NCI-H187 treated with DMSO at 0.1 percent for 48 hours (cell line): ENCODE measurements at regions not wholly inside any gene's neighbourhood (a gene's known extent, or its start where the extent isn't known, plus 50 kb on each side); places are given as distances from the start of the nearest gene placed in this dataset.

Experiments
- DNase-seq: peaks from one replicate; lab custom pipeline; 2025; lab: John Stamatoyannopoulos, UW

DNA sequence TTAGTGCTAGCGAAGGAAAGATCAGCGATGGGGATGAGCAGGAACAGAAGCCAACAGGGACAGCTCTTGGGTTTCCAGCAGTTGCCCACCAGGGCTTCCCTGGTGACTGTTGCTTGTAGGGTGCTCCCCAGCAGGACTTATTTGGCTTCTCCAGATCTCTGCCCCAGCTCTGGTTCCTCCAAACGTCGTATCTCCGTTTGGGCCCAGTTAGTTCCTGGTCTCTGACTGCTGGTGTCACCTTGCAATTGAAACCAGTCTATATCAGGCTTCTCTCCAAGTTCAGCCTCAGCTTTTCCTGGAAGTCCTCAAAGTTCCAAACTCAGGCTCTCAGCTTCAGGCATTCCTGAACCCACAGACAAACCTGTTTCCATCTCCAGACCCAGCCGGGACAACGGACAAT lies 70.8 kb upstream of the NXT1 start:
- DNase-seq = no peak

DNA sequence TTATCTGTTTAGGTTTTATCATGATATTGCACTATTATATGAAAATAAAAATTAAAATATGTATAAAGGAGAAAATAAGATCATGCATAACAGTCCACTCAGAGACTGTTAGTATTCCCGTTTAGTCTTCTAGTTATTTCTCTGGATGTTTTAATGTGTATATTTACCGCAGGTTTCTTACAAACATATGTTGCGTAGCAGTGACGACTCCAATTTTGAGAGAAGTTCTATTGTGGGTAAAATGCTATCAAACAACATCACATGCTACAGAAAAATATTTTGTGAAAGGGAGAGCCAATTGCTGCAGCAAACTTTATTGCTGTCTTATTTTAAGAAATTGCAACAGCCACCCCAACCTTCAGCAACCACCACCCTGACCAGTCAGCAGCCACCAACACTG lies 72.4 kb upstream of the NXT1 start:
- DNase-seq = no peak

DNA sequence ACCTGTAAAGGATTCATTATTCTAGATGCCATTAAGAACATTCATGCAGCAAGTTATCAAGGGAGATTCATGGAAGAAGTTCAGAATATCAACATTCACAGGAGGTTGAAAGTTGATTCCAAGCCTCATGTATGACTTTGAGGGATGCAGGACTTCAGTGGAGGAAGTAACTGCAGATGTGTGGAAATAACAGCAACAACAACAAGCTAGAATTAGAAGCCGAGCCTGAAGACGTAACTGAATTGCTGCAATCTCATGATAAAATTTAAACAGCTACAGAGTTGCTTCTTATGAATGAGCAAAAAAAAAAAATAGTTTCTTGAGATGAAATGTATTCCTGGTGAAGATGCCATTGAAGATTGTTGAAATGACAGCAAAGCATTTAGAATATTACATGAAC lies 73.3 kb upstream of the NXT1 start:
- no peak for DNase-seq

DNA sequence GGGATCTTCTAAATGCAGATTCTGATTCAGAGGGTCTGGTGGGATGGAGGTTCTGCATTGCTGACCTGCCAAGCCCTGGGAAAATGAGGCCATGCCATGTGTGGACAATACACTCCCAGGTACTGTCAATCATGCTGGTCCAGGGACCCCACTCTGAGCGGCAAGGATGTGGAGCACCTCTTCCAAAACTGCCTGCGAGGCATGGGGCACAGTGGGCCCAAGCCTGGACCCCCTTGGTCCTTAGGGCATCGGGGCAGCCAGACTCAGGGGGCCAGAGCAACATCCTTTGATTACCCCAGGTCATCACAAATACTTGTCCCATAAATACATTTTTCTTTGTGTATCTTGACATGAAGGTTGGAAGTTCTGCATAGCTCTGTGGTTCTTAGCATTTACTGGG lies 76.8 kb upstream of the NXT1 start:
- DNase-seq = no peak

DNA sequence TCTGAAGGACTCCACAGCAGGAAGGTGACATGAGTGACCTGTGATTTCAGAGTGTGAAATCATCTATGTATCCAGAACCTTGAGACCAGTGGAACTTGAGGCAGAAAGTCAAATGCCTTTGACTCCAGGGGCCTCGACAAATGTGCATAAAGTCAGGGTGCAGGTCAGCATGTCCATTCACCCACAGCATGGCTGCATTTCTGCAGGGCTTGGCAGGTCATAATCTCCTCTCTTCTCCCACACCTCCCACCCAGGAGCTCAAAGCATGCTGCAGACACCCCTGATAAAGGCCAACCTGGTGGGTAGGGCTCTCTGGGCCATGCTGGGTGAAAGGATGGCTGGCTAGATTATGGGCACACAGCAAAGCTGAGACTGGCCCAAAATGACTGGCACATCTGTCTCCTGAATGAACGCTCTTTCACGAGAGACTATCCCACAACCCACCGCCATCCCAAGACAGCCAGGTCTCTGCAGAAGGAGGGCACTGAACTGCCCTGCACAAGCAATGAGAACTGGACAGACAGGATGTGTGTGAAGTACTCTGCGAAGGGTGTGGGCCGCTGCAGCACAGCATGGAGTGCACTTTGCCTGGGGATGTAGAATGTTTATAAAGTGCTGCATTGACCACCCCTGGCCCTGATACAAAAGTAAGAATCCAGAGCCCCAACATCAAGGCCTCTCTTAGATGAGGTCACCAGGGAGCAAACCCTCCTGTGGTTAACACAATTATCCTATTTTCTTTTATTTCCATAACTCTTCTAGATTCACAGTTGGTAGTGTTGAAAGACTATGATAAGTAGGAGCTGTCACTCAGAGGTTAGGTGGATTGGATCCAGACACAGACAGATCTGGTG lies 78.2 kb upstream of the NXT1 start:
- DNase-seq = no peak

DNA sequence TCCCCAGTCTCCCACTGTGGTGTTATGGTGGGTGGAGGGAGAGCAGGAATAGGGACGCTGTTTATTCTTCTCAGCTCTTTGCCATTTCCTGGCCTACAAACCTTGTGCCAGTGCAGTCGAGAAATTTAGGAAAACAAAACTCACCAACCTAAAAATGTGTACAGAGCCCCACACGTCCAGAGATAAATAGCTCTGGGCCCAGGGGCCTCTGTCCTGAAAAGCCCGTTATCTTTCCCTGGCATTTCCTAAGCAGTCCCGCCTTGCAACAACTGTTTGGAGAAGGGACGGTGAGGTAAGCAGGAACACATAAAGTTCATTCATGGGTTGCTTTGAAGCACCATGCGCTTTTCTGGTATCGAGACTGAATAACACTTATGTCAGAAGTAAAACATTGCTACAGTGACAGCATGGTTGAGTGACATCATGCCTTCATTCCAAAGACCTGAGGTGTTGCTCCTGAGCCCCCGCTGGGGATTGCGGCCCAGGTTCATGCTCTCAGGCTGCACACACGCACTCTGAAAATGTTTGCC lies 80.1 kb upstream of the NXT1 start:
- DNase-seq = no peak

DNA sequence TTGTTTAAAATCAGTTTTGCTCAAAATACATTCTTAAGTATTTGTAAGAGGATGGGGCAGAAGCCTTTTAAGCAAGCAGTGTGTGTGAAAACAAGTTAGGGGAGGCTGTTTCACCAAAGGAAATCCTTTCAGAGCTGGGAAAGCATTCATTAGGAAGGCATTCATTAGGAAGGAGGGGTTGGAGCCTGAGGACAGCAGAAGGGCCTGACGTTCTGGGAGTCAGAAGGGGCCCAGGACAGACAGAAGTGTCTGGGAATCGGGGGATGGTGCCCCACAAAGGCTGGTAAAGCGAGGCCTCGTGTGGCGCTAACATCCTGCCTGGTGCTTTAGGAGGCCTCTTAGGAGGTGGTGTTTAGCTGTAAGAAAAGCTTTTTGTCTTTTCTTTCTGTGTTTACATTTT lies 80.6 kb upstream of the NXT1 start:
- no peak for DNase-seq

DNA sequence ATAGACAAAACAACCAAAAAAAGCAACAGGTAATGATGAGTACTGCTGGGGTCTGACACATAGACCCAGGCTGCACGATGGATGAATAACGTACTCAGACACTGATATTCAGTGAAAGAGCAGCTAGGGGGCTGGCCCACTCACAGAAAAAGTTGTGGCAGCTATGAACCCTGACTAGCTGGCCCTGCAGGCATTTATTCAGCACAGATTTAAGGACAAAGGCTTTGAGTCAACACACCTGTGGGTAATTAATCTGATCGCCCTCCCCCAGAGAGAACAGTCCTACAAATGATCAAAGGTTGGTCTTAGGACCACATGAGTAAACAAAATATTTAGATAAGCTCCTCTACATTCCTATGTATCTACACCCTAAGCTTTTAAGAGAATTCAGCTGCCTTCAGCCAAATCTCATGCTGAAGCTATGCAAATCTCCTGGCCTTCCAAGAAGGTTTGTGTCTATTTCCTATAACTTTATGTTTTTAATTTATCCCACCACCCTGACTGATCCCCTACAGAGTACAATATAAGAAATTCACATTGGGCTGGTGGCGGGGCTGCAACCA lies 81.7 kb upstream of the NXT1 start:
- no peak for DNase-seq

DNA sequence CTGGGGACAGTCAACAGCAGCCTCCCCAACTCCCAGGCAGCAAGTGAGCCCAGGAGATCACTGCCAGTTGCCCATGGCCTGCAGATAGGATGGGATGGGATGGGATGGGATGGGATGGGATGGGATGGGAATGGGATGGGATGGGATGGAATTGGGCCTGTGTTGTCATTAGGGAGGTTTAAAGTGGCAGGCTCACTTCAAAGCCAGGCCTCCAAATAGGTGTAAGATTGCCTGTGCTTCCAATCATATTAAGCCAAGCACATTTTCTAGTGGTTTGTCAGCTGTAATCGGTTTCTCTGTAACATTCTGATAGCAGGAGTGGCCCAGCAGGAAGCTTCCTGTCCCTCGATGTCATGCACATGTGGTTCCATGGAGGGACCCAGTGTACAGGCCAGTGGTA lies 82.7 kb upstream of the NXT1 start:
- no peak for DNase-seq

DNA sequence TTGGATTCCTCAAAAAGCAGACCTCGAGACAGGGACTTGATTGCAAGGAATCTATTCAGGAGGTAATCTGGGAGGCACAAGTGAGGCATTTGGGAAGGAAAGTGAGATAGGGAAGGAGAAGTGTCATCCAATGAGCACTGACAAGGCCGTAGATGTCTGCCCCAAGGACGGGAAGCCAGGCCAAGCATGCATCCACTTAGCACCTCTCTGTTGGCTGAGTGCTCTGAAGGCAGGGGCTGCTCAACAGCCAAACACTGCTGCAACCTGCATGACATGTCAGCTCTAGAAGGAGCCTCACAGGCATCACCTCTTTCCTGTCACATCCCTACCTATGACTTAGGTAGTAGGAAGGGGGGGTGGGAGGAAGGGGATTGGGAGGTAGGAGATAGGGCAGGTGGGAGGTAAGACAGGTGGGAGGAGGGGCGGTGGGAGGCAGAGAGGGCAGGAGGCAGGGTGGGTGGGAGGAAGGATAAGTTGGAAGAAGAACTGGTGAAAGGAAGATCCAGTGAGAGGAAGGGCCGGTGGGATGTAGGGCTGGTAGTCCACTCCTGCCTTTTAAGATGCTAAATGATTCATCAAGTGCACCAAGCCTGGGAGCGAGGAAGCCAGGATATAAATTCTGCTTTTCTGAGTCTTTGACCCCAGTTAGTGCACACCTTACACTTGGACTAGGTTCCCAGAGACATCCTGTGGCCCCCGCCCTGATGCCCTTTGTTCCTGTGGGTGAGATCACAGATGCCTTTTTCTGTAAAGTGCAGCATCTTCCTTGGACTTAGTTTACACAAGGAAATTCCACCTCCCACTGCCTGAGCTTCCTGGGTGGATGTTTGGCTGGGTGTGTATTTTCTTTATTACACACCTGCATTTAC lies 83.8 kb upstream of the NXT1 start:
- DNase-seq = no peak

DNA sequence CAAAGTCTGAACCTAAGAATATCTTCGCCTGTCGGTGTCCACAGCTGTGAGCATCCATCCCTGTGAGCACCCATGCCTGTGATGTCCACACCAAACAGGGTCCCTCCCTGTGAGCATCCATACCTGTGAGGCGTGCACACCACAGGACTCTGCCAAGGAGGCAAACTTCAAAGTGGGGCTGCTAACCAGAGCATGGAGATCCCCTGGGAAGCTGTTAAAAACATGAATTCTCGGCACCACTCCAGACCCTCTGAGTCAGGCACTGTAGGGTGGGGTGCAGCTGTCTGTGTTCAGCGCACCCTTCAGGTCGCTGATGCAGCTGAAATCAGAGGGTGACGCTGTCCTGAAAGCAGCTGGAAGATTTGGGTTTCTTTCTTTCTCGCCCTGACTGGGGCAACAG lies 85.4 kb upstream of the NXT1 start:
- DNase-seq = no peak

DNA sequence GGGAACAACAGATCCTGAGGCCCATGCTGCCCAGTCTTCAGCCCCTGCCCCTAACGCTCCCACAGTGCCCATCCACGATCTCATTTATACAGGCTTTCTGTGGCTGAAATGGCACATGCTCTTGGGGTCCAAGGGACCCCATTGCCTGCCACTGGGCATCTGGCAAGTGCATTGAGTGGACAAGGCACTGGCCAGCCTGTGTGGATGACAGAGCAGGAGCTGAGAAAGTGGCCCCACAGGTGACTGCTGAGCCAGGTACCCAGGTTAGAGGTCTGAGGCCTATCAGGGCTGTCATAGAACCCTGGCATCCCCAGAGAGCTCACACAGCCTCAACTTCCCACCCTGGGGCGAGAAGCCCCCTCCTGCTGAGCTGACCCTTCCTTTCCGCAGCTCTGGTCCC lies 86.0 kb upstream of the NXT1 start:
- DNase-seq = no peak

DNA sequence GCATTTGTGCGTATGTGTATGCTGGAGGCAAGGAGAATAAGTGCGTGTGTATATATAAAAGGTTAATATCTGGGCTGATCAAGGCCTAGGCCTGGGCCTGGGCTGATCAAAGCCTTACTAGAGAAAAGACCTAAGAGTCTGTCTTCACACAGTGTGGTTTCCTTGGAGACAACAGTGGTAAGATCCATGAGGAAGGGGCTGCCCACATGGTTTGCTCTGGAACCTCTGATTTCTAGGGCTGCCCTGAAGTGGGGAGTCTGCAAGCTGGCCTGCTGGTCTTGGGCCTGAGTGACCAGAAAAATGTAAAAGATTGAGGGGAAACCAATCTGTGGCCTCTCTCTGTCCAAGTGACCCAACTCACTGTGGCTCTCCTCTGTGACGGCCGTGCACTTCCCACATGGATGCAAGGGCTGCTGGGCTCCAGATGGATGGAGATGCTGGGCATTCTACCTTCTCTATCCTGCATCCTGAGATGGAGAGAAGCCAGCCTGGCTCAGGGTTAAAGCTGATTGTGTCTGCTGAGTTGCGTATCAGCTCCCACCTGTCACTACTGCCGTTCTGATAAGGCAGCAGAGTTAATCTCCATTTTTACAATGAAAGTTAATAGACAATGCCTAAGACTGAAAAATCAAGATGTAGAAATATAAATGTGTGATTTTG lies 90.3 kb upstream of the NXT1 start:
- no peak for DNase-seq

DNA sequence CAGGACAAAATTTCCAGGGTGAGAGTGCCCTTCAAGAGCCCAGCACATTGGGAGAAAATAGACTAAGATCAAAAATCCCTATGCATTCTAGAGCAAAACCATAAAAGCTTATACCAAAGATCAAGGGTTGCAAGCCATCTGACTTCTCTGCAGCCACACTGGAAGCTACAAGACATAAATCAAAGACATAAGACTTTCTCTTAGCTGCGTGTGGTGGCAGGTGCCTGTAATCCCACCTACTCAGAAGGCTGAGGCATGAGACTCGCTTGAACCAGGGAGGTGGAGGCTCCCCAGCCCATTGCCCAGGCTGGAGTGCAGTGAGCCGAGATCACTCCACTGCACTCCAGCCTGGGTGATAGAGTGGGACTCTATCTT lies 91.9 kb upstream of the NXT1 start:
- DNase-seq = no peak

DNA sequence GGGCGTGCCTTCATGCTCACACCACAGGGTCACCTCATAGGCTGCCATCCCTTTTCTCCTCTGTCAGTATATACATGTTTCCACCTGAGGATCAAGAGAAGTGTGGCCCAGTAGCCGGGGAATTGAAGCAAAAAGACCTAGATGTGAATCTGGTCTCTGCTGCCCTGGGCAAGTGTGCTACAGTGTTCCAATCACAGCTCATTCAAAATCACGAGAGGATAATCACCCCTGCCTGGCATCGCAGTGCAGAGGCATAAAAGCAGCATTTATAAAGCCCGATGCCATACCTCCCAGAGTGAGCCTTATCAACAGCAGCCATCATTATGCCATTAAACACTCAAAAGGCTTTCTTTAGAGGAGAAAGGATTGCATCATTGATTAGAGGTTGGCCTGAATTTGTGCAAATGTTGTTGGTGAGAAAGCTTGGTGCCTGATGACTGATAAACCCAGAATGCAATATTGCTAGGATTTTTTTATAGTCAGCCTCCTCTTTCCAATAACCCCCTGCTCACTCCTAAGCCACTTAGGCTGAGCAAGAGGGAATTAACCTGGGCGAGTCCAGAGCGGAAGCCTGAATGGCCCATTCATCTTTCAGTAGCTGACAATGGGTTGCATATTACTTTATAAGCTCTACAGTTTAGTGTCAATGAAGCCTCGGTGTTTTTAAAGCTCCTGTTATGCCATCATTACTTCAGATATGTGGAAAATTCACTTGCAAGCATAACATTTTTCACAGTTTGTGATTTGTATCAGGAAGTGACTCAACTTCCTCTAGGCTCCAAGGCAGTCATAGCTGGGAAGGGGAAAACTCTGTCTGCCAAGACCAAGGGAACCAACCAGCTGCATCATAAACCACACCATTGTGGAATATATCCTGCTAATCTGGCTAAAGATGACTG lies 92.5 kb upstream of the NXT1 start:
- no peak for DNase-seq

DNA sequence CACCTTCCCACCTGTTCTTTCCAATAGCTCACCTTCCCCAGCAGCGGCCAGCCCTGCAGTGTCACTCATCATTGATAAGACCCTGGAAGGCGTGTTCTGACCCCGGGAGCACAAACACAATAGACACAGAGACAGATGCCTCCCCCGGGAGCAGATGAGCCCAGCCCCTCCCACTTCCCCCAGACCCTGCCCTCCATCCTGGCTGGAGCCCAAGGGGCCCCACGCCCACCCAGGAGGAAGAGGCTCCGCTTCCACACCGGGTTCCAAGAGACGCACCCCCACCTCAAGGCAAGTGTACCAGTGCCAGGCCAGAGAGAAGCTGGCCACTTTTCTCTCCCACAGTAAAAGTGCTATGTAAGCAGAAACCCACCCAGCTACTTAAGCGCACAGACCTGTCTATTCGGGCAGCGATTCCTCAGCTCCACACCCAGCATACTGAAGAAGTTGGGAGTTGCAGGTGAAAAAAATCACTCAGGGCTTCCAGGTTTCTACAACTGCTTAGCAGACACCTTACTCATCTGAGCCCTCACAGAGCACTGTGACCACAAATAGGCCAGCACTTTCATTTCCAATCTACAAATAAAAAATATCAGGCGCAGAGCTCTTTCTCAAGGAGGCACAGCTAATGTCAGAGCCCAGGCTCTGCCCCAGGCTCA lies 93.4 kb upstream of the NXT1 start:
- DNase-seq = no peak

DNA sequence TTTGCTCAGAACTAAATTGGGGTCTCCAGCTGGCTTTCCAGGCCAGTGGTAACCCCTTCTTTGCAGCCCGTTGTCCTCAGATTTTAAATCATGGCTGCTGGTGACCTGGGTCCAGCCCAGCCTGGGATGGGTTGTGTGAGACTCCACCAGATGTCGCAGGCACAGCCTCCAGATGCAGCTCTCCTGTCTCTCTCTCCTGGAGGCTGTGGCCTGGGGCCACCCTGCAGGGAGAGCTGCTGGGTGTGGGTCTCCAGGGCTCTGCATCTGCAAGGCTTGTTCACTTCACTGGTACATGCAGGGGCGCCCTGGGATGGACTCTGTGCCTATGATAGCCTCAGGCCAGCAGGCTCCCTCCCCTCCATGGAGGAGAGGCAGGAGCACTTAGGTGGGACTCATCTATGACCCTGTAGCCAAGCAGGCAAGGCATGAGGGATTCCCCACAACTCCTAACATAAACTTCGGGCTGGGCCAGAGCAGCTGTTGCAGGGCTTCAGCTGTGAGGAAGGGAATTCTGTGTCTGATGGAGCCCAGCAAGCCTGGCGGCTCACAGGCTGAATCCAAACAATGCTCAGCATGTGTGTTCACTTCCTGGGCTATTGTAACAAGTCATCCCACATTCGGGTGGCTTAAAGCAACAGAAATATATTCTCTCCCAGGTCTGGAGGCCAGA lies 94.7 kb upstream of the NXT1 start:
- DNase-seq = no peak

DNA sequence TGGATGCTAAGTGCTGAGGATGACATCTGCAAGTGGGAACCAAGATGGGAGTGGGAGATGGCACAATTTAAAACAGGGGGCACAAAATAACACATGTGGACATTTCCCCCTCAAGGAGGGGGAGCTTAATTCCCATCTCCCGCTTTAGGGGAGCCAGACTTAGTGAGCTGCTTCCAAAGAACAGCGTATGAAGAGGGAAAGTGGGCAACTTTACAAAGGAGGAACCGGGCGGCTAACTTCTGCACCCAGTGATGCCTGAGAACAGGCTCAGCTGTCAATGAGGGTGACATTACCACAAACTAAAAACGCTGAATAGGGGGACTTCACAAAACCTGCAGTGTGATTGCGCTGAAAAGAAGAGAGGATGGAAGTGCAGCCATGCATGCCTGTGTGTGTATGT lies 95.5 kb upstream of the NXT1 start:
- no peak for DNase-seq

DNA sequence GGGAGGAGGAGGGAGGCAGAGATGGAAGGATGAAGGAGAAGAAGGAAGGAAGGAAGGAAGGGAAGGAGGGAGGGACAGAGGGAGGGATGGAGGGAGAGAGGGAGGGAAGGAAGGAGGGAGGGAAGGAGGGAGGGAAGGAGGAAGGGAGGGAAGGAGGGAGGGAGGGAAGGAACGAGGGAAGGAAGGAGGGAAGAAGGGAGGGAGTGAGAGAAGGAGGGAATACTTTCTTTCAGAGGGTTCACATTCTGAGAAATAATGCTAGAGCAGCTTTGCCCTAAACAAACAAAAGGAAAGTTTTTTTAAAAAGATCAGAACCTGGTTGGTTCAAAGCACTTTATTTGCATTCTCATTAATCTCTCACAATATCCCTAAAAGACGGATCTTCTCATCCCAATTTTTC lies 96.1 kb upstream of the NXT1 start:
- no peak for DNase-seq

DNA sequence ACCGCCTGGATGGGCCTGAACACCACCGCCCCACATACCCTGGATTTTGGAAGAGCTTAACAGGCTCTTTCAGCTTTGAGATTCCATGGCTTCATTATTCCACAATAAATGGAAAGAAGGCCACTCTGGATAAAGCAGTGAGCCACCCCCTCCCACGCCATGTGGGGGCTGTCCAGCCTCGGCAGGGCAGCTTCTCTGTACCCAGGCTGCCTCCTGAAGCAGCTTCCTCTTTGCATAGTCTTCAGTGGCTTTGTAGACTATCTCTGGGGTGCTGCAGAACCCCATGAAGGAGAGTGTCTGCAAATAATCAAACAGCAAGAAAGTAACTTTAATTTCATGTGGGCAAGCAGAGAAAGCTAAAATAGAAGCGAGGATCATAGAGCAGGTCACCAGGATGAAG lies 96.6 kb upstream of the NXT1 start:
- no peak for DNase-seq
